ENCODE measurements at regions not wholly inside any gene's neighbourhood (a gene's known extent, or its start where the extent isn't known, plus 50 kb on each side); places are given as distances from the start of the nearest gene placed in this dataset.
A peak's percentile ranks its signal among the peaks of the same experiment; 100 is the strongest.
"Not testable (repeated sequence)": the region's sequence is repeated elsewhere in the genome, so short reads cannot be mapped to it uniquely, and the experiment has no call there.

DNA sequence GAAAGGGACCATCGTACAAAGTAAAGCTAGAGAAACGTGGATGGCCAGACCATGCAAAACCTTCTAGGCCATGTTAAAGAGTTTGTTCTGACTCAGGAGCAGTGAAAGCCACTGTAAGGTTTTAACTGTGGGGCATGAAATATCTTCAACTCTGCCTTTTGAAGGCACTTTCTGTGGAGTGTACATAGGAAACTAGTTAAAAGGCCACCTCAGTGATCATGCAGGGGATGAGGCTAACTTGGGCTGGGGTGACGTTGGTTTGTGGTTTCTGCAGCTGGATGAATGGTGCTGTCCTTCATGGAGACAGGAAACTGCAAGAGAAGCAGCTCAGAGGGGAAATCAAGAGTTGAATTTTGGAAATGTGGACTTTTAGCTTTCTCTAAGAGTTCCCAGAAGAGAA lies 190.7 kb downstream of the CDCA7 start:
- peak; percentile 12 for DNase-seq (ENCODE audit: low read depth)

- no peak for DNase-seq (ENCODE audit: low read depth)
These were observed 192.8 kb downstream of the CDCA7 start for GRCh38 chr2:173547499-173547898.

- peak; percentile 40 for DNase-seq (ENCODE audit: low read depth)
These were observed 195.5 kb downstream of the CDCA7 start for GRCh38 chr2:173550143-173550542.

DNA sequence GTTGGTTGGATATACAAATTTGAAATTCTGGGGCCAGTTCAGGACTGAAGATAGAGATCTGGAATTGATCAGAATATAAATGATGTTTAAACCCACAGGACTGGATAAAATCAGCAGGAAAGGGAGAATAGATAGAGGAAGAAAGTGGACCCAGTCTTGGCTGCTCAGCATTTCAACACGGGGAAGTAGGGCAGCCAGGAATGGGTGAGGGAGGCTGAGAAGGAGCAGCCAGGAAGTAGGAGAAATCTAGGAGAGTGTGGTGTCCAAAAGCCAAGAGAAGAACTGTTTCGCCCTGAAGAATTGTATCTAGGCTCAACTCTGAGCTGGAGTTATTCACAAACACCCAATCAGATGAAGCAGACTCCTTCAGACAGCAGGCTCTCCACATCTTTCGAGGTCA lies 197.9 kb downstream of the CDCA7 start:
- no peak for DNase-seq (ENCODE audit: low read depth)

- peak; percentile 63 for DNase-seq (ENCODE audit: low read depth)
These were observed 198.9 kb downstream of the CDCA7 start for GRCh38 chr2:173553593-173553992.

- DNase-seq (ENCODE audit: low read depth) = no peak
These were observed 201.2 kb downstream of the CDCA7 start for GRCh38 chr2:173555833-173556232.

DNA sequence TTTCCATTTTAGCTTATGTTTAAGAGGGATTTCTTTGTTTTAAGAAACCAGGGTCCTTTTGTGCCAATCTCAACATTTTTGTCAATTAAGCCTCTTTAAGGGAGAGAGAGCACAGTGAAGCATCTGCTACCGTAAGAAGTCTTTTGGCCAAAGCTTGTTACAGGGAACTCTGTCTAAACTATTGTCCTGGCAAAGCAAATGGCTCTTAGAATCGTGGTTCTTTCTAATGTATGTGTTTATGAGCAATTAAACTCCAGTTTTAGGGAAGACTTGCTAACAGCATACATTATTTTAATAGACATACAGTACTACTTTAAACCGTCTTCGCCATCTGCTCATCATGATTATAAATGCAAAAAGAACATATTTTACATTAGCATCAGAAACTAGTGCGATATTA lies 202.1 kb downstream of the CDCA7 start:
- DNase-seq (ENCODE audit: low read depth) = no peak

- no peak for DNase-seq (ENCODE audit: low read depth)
These were observed 202.8 kb downstream of the CDCA7 start for GRCh38 chr2:173557497-173557896.

DNA sequence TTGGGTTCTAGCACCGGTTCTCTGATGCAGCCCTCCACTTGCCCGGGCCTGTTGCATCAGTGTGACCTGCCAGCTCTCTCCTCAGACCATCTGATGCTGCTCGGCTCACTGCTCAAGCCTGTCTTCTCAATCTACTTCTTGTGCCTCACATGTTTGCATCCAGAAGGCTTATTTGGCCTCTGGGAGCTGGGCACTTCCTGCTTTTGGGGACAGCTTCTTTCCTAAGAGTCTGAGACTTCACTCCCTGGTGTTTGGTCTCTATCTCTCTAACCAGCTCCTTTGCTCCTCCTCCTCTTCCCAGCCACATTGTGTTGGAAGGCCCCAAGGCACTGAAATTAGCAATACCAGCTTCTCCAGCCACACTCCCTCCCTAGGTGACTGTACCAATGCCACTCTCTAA lies 212.8 kb downstream of the CDCA7 start:
- DNase-seq (ENCODE audit: low read depth) = no peak

- peak; percentile 39 for DNase-seq (ENCODE audit: low read depth)
These were observed 213.4 kb downstream of the CDCA7 start for GRCh38 chr2:173568054-173568453.

DNA sequence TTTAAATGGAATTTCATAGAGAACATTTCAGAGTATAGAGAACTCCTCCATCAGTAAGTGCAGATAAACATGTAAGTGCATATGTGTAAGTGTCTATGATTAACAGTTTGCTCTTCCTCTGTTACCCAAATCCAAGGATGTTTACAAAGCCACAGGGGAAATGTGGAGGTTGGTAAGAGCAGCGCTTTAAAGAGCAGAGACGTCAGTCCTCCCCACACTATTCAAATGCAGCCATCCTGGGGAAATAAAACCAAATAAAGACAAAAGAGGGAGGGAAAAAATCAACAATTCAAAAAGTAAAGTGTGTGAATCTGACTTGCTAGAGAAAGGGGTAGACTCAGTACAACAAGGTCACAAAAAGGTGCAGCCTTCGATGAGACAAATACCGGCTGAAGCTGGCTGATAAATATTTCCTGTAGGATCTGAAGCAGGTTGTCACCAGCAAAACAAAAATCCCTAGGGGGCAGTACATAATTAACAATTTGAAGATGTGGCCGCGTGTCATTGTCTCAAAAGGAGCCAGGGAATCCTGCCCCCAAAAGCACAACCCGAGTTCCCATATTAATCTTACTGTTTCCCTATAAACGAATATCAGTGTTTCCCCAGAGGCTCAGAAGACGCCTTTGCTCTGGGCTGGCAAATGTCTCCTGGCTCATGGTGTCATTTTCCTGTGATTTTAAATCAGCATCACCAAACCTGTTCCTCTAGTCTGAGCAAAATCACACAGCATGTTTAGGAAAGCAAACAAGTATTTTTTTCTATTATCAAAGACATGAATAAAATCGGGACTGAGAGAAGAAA lies 216.5 kb downstream of the CDCA7 start:
- peak; percentile 64 for DNase-seq (ENCODE audit: low read depth)

DNA sequence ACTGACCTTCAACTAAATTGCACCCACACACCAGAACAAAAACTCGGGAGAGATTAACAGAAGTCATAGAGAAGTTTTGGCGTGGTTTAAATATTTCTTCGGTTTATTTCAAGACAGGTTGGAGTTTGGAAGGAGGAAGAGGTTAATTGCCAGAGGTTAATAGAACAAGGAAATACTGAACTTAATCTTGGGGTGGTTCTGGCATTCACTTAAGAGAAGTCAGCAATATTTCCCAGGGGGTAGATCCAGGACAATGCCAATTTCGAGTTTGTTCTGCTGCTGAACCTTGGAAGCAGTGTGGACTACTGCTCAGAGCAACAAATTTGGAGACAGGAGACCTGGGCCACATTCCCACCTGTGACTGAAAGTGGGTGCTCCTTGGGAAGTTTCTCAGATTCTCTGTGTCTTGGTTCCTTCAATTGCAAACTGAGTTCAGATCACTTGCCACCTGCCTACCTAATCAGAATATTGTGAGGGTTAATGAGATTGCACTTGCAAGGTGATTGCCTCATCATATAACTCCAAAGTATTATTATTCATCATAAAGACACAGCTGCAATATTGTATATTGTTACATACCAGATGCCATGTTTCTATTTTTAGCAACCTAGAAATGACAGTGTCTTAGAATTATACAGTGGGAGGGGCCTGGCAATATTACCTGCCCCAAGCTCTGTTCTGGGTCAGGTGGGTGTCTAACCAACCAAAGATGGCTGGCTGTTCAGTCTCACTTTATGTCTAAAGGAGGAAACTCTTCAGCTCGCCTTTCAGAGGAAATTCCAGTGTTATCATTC lies 217.4 kb downstream of the CDCA7 start:
- no peak for DNase-seq (ENCODE audit: low read depth)

DNA sequence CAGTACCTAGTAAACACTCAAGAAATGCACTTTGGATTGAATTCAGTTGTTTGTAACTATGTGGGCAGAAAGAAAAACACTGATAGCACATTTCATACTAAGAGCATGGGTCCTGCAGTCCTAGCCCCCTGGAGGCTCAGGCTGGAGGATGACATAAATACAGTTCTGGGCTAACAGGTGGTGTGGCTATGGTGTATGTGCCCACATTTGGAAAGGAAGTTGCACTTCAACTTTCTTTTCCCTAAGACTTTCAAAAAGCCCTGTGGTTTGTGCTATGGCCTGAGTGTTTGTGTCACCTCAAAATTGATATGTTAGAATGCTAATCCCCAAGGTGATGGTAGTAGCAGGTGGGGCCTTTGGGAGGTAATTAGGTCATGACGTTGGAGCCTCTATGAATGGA lies 218.2 kb downstream of the CDCA7 start:
- DNase-seq (ENCODE audit: low read depth) = no peak

DNA sequence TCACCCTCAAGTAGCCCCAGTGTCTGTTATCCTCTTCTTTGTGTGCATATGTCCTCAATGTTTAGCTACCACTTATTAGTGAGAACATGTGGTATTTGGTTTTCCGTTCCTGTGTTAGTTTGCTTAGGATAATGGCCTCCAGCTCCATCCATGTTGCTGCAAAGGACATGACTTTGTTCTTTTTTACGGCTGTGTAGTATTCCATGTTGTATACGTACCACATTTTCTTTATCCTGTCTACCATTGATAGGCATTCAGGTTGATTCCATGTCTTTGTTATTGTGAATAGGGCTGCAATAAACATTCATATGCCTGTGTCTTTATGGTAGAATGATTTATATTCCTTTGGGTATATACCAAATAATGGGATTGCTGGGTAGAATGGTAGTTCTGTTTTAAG lies 219.1 kb downstream of the CDCA7 start:
- not testable (repeated sequence) for DNase-seq (ENCODE audit: low read depth)

DNA sequence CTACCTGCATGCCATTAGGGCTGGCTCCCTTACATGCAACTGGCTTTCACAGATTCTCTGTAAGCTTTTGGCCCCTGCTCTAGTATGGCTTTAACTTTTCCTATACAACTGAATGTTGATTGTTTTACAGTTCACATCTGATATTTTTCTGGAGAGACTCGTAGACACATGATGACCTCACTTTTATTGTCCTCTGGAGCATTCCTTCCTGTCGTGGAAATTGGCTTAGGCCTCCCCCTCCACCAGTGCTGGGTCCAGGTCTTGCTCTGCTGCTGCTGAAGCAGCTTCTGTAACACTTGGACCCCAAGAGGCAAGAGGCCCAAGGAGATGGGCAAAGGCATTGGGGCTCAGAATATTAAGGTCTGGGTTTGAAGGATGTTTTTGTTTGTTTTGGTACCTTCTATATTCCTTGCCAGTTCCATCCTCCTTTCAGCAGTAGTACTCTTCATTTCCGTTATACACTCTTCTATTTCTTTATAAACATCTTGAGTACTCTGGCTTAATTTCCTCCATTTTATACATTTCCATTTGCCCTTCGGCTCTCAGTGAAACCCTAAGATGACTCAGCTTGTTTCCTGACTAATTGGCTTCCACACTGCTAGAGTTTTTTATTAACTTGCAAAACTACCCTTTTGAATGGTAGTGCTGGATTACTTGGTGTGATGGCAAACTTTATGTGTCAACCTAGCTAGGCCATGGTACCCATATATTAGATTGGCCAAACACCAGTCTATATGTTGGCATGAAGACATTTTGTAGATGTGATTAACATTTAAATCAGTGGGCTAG lies 219.8 kb downstream of the CDCA7 start:
- DNase-seq (ENCODE audit: low read depth) = peak; percentile 73

DNA sequence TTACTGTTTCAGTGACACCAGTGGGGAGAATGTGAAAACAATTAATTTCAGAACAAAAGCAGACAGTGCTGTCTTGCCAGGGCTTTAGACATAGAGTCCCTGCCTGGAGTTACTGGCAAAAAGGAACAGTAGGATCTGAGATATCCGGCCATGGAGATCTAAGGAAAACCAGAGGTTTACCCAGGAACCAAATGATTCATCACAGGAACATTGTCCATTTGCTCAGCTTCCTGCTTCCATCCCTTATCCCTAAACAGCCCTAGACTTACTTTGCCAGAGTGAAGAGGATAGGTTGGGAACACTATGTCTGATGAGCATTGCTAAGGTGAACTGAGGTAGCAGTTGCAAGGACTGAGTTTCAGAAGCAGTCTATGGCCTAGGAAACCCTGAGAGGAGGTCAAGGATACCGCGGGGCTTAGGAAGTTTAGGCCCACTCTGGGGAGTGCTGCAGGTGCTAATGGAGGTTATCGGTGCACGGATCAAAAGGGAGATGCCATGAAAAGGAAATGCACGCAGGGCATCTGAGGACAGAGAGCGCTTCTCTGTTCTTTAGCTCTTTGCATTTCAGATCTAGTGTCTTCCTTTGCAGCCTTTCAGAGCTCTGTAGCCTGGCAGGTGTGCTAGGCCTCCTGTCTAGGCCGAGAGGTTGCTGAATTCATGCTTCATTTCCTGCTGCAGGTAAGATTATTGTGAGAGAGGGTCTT lies 223.9 kb downstream of the CDCA7 start:
- peak; percentile 14 for DNase-seq (ENCODE audit: low read depth)

DNA sequence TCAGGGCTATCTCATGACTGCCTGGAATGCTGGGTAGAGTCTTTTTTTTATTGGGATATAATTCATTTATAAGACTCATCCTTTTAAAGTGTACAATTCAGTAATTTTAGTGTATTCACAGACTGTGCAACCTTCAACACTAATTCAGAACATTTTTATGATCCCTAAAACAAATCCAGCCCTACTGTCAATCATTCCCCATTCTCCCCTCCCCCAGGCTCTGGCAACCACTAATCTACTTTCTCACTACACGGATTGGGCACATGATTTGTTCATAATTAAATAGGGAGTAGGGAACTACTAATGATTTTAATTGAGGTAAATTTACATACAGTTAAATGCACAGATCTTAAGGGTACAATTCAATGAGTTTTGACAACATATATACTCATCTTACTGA lies 225.7 kb downstream of the CDCA7 start:
- DNase-seq (ENCODE audit: low read depth) = no peak

- DNase-seq (ENCODE audit: low read depth) = no peak
These were observed 226.3 kb downstream of the CDCA7 start for GRCh38 chr2:173580956-173581355.

DNA sequence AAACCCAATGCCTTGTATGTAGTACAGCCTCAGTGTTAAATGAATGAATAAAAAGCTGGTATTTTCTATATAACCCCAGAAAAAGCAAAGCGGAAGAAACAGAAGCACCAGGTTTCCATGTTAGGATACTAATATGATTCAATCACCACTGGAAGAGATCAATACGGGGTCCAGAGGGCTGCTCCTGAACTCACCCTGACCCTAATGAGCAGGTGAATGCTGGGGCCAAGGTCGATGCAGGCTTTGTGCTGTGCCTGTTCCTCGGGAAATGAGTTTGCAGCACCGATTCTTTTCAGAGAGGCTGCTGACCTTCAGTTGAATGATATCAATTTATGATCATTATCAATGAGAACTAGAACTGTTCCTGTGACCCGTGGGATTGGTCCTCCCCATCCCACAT lies 228.5 kb downstream of the CDCA7 start:
- DNase-seq (ENCODE audit: low read depth) = no peak

DNA sequence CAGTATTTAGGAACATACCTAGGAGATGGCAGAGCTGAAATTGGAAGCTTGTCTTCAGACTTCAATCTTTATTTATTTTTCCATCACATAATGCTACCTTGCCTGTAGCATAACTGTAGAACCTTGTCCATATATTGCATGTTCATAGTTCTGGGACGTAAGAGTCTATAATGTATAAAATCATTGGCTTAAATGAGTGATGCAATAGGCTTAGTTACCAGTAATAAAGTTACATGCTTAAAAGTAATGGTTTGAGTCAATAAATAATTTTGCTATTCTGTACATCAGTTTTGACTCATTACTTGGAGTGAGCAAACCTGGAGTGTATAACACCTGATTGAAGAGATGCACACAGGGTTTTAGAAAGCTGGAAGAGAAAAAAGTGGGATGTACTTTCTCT lies 229.3 kb downstream of the CDCA7 start:
- no peak for DNase-seq (ENCODE audit: low read depth)

GRCh38 chr2:173584676-173585458 lies 230.2 kb downstream of the CDCA7 start:
- DNase-seq (ENCODE audit: low read depth) = peak; percentile 16
